Endometrial microvascular endothelial cells (primary cell): ENCODE measurements at regions not wholly inside any gene's neighbourhood (a gene's known extent, or its start where the extent isn't known, plus 50 kb on each side); places are given as distances from the start of the nearest gene placed in this dataset.

Source experiments
- in situ Hi-C: cut with HindIII; loops from 2 replicates; pipeline ENCODE4 v1.10.0; 2017; ENCODE audit warnings: low sequenced_read_pairs, low pct_unique_long_range_greater_than_20kb; ENCODE audit errors: inconsistent ontology term

DNA sequence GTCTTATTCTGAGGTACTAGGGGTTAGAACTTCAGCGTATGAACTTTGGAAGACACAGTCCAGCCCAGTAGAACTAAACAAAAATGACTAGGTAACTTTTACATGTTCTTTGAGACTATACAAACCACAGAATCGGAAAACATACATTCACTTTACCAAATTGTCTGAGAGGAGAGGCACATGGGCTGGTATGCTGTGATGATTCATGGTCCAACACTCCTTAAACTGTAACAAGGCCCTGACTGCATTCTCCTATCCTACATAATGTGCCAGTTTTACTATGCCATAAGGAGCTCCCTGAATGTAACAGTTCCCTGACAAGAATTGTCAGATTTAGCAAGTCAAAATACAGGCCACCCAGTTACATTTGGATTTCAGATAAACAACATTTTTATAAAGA, 640.0 kb downstream of the RAB28 start:
- in situ Hi-C loops = no loop called here

DNA sequence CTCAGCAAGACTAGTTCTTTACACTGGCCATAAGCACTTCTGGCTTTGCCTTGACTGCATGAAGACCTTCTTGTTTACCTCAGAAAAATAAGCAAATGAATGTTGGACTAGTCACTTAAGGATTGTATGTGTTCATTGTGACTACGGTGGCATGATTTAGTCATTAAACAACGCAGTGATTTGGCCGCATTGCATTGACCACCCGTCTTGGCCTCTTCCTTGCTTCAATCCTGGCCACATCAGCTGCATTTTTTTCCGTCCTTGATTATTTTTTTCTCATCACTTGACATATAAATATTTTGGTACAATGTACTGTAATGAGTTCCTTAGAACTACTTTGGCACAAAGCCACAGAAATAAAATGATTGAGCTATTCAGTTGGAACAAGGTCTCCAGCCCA, 656.2 kb downstream of the RAB28 start:
- in situ Hi-C loops = no loop called here

DNA sequence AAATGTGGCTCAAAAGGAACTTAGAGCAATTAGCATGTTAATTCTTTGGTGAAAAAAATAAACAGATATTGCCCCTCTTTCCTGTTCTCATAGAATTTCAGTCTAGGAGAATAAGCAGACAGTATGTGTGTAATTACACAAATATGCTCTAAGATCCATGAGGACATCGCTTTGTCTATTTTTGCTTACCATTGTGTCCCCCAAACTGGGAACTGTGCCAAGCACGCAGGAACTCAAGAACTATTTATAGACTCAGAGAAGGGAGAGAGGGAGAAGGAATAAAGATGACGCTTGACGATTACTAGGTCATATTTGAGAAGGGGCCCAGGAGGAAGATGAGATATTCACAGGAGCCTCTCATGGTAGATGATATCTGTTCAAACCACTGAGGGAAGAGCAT, 692.6 kb downstream of the RAB28 start:
- in situ Hi-C loops = no loop called here

DNA sequence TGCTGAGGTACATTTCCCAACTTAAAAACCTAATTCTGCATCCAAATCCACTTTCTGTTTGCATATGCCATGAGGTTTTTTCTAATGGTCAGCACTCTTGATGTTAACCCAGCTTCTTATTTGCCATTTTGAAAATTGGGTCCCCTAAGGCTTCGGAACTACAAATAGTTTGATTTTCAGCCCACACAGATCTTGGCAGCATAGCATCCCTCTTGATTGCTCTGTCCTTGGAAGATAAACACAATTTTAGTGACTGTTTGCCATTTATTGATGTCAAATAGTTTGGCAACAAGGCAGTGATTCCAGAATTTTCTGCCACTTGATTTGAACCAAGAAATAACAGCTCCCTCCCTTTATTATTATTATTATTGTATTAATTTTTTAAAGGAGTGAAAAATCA, 696.9 kb downstream of the RAB28 start:
- in situ Hi-C loops = no loop called here

DNA sequence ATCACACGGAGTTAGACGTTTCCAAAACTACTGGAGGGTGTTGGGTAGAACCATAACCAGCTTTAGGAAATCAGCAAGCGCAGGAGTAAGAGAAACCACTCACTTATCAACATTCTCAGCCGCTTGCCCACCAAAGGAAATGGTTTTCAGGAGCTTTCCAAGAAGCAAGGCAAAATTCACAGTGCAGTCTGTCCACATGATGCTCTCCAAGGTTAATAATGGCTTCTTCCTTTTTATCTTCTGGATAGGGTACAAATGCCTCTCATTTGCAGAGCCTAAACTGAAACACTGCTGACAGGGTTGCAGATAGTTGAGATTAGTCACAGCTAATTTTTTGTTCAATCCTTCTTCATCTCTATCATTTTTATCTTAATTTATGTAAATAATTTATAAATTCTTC, 705.4 kb downstream of the RAB28 start:
- in situ Hi-C loops = no loop called here

DNA sequence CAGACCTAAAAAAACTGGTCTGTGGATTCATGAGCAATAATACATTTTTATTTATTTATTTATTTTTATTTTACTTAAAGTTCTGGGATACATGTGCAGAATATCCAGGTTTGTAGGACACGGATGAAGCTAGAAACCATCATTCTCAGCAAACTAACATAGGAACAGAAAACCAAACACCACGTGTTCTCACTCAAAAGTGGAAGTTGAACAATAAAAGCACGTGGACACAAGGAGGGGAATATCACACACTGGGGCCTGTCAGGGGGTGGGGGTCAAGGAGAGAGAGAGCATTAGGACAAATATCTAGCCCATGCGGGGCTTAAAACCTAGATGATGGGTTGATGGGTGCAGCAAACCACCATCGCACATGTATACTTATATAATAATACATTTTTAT, 705.9 kb downstream of the RAB28 start:
- in situ Hi-C loops = no loop called here

DNA sequence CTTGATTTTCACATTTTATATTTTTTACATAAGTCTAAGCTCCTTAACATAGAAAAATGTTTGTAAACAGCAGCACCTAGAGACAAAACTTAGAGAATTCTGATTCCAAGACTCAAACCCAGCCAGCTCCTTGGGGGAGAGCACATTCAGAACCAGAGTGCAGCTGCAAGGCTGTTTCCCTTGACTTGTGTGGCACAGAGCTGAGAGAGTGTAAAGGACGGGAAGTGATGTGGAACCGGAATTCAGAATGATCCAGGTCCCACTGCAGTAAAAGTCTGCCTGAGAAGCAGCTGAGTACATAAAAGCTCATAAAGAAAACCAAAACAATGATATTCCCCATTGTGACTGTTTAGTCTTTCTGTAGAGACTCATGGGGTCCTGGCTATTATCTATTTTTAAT, 713.8 kb downstream of the RAB28 start:
- in situ Hi-C loops = no loop called here

DNA sequence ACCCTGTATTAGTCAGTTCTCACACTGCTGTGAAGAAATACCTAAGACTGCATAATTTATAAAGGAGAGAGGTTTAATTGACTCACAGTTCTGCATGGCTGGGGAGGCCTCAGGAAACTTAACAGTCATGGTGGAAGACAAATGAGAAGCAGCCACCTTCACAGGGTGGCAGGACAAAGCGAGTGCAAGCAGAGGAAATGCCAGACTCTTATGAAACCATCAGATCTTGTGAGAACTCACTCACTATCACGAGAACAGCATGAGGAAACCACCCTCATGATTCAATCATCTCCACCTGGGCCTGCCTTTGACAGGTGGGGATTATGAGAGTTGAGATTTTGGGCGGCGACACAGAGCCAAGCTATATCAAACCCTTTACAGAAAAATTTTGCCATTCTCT, 722.4 kb downstream of the RAB28 start:
- in situ Hi-C loops = no loop called here

DNA sequence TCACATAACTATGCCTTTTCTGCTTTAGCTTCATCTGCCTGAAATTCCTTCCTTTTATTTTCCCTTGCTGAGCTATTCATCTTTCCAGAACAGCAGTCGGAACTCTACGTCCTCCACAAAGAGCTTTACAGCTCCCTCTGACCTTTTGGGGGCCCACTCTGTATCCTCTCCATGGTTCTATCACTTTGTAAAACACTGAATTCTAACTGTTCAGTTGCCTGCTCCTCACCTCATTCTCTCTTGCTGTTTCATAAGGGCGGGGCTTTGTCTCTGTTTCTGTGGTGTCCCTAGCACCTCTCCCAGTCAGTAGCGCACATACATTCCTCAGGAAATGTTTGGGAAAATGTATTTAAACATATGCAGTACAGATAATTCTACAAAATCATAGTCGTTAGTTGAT, 737.0 kb downstream of the RAB28 start:
- in situ Hi-C loops = no loop called here

DNA sequence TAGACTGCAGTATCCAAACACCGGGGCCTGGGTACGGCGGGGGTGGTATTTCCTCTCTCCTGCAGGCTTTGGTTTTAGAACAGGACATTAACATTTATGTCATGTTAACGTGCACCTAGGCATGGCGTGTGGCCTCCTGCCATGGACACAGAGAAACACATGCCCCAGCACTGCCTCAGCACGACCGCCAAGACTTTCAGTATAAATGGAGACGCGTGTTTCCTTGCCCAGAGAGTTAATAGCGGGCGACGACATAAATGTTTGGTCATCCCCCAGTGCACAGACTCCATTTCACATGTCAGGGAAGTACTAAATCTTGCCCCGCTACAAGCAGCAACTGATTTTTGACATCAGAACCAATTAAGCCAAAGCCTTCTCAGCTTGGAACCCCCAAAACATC, 737.9 kb downstream of the RAB28 start:
- in situ Hi-C loops = no loop called here

DNA sequence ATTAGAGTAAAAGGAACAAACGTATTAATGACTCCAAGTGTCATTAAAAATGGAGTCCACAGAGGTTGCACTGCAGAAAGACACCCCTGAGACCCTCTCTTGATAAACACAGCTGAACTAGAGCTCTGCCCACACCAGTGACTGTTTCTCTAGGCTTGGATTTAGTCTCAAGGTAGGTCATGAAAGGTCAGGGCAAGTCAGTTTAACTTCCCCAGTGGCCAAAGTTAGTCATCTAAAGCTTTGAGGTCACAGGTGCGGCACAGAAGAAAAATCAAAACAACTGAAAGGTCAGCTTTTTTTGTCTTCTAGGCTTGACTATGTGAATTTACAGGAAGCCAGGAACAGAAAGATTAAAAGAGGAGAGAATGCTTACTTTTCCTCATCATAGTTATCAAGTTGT, 749.6 kb downstream of the RAB28 start:
- in situ Hi-C loops = no loop called here

DNA sequence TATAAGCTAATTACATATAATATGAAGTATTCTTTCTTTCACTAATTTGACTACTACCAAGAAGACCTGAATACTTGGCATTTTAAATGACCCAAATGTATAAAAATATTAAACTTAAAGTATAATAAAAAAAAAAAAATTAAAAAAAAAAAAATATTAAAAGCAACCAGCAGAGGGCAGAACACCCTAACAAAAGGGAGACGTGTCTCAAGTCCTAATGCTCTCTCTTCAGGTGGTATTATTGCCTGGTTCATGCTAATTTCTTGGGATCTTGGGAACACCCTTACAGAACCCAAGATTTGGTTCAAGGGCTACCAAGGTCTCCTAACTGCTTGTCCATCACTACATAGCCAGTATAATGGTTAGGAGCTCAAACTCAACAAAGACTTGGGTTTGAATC, 754.8 kb downstream of the RAB28 start:
- in situ Hi-C loops = no loop called here

DNA sequence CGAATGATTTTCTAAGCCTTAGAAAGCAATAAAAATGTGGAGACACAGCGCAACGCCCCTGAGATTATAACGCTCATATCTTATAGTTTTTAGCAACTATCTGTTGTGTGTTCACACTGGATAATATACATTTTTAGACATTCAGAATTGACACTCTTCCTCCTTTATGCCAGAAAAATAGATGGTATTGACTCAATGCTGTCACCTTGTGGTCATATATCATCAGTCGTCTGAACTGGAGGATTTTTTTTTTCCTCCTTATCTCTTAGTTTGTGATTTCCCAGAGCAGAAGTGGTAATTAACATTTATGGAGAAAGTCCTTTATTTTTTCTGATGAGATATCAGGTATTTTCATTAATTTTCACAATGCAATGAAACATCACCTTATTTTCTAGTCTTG, 759.6 kb downstream of the RAB28 start:
- in situ Hi-C loops = no loop called here

DNA sequence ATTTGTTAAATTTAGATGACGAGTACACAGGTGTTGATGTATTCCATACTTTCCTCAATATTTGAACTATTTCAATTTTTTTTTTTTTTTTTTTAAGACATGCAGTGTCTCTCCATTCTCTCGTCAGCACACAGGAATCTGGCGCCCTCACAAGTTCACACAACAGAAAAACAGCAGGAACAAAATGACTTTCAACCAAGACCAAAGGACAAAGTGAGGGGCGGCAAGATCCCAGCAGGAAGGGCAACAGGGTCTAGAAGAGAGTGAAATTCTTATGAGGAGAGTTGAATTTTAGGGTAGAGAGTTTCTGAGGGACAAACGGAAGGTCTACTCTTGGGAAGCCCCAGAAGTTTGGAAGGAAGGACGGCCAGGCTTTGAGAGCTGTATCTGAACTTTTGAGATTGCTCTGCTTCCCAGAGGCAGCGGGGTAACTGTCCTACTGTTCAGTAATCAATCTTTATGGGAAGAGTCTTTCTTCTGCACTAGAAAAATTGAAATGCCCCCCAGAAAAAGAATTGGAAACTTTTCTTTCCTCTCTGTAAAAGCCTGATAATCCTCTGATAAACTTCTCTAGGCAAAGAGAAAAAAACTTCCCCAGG, 760.2 kb downstream of the RAB28 start:
- in situ Hi-C loops = no loop called here

DNA sequence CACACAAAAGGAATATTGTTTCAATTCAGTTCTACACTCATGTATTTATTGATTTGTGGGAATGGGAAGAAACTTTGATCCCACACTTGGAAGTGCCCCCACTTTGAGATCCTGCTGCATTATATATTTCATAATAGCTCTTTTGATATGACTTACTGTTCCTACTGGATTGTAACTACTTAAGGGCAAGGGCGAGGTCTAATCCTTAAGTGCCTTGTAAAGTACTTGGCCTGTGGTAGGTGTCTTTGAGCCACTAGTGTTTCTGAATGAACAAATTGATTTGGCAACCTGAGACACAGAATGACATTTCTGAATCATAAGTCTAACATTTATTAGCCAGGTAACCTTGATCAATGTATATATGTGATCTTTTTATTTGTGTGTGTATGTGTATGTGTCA, 767.2 kb downstream of the RAB28 start:
- in situ Hi-C loops = no loop called here

DNA sequence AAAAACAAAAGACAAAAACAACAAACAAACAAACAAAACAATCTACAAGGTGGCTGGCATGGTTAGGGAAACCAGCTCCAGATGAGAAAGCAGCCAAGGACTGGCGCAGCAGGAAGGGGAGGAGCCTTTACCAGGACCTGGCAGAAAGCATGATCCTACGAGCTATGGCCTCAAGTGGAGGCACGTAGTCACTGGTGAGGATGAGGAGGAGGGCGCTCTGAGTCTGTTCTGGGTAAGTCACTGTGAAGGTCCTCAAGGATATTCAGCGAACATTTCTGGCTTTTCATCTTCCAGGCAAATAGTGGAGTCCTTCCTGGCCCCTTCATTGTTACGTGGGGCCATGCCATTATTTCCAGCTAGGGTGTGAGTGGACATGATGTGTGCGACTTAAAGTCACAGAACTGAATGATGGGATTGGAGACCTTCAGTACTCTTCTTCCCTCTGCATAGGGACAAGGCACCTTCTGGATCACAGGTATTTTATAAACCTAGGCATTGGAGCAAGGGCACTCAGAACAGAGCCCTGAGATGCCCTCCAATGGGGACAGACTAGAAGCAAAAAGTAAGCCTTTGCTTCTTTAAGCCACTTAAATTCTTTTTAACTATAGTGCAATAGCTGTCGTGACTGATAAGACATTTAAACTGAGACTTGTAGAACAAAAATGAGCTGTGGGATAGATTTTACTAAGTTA, 771.3 kb downstream of the RAB28 start:
- in situ Hi-C loops = no loop called here

DNA sequence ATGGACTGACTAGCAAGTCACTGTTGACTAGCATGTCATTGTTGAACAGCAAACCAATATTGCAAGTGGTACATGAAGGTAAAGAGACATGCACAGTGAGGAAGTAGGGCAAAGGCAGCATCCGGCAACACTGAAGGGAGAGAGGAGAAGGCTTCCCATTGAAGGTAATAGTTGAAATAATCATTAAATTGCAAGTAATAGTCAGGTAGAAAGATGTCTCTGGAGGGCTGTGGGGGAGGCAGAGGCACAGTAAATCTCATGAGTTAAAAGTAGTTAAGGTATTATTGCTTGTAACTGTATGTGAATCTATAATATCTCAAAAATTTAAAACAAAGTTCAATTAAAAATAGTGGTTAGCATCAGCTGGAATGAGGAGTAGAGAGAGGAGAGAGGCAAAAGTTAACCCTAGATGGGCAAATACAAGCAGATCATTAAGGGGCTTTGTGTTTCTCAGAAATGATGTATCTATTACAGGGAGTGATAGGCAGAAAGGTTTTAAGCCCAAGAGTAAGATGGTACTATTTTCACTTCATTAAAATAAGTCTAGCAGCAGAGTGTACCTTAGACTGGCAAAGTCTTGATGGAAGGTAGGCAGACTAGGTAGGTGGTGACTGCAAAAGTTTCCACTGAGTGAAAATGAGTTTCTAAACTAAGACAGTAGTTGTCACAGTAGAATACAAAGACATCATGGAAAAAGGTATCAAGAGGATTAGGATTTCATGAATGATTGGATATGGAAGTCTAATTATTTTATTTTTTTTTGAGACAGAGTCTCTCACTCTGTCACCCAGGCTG, 776.6 kb downstream of the RAB28 start:
- in situ Hi-C loops = no loop called here

DNA sequence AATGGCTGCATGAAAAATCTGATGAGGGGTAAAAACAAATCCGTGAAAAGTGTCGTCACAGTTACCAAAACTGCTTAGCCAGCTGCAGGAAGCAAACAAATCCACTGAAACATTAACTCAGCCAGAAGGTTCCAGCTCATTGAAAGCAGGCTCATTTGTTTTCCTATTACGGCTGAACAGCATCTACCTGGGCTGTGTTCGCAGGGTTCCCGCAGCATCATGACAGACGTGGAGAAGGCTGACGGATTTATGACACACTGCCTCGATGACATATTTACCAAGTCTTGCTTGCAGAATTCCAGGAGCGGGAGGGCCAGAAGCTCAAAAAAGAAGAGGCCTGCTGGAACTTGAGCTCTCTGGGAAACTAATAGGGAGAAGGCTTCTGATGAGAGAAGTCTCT, 781.1 kb downstream of the RAB28 start:
- in situ Hi-C loops = no loop called here

DNA sequence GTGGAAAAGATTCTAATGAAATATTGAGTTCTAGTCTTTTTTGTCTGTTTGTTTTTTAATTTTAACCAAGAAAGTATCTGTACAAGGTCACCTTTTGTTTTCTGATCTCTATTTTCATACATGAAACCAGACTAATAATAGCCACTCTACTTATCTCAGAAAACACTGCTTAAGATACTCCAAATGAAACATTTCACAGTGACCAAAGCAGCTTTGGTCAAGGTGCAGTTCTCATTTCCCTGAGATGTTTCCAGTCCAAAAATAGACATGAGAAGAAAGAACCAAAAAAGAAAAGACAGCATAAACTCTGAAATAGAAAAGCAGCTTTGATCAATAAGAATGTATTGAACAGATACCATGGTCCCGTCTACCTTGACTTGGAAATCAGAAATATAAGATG, 782.8 kb downstream of the RAB28 start:
- in situ Hi-C loops = no loop called here

DNA sequence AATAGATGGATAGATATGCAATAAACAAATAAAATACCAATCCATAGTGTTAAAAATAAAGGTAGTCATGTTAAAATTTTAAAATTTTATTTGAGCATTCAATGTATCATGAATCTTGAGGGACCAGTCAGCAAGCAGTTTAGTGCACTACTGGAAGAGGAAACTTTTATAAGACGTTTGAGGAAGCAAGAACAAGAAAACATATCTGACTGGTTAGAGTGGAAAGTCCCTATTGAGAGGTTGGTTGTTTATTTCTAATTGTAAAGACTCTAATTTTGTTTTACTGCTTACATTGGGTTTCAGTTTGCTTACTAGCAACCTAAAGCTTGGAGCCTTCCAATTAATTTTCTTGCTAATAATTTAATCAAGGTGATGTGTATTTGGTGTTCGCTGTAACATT, 786.2 kb downstream of the RAB28 start:
- in situ Hi-C loops = no loop called here
